GM18519 (cell line): ENCODE measurements at regions not wholly inside any gene's neighbourhood (a gene's known extent, or its start where the extent isn't known, plus 50 kb on each side); places are given as distances from the start of the nearest gene placed in this dataset.
"Not testable (repeated sequence)": the region's sequence is repeated elsewhere in the genome, so short reads cannot be mapped to it uniquely, and the experiment has no call there.

Source experiments
- ATAC-seq: cut with Tn5 transposase; IDR thresholded peaks from one replicate; pipeline ENCODE4 v1.9.1; 2021; ENCODE audit warnings: mild to moderate bottlenecking, moderate library complexity; ENCODE audit not compliant: unreplicated experiment, low FRiP score

GRCh38 chr1:185681034-185681633, 53.1 kb upstream of the HMCN1 start:
- ATAC-seq: no peak

- no peak for ATAC-seq
These were observed 53.7 kb upstream of the HMCN1 start for GRCh38 chr1:185680453-185680852.

GRCh38 chr1:185679220-185679619, 55.0 kb upstream of the HMCN1 start:
- ATAC-seq: no peak

GRCh38 chr1:185676969-185677368, 57.2 kb upstream of the HMCN1 start:
- ATAC-seq: no peak

GRCh38 chr1:185674201-185674600, 60.0 kb upstream of the HMCN1 start:
- peak; percentile 57 for ATAC-seq

- ATAC-seq: no peak
These were observed 61.4 kb upstream of the HMCN1 start for GRCh38 chr1:185672719-185673360.

- ATAC-seq: no peak
These were observed 64.0 kb upstream of the HMCN1 start for GRCh38 chr1:185670187-185670627.

GRCh38 chr1:185668013-185668412, 66.2 kb upstream of the HMCN1 start:
- ATAC-seq: no peak

- ATAC-seq: no peak
These were observed 67.6 kb upstream of the HMCN1 start for GRCh38 chr1:185666582-185666981.

- ATAC-seq: no peak
These were observed 70.4 kb upstream of the HMCN1 start for GRCh38 chr1:185663771-185664296.

GRCh38 chr1:185663332-185663731, 70.9 kb upstream of the HMCN1 start:
- ATAC-seq: no peak

- ATAC-seq: no peak
These were observed 72.2 kb upstream of the HMCN1 start for GRCh38 chr1:185661971-185662370.

GRCh38 chr1:185656663-185657062, 77.5 kb upstream of the HMCN1 start:
- ATAC-seq: no peak

- no peak for ATAC-seq
These were observed 79.3 kb upstream of the HMCN1 start for GRCh38 chr1:185654952-185655314.

GRCh38 chr1:185654199-185654951, 79.8 kb upstream of the HMCN1 start:
- no peak for ATAC-seq

- ATAC-seq: no peak
These were observed 80.6 kb upstream of the HMCN1 start for GRCh38 chr1:185653615-185654014.

GRCh38 chr1:185652348-185652747, 81.8 kb upstream of the HMCN1 start:
- ATAC-seq: no peak

- ATAC-seq: no peak
These were observed 83.5 kb upstream of the HMCN1 start for GRCh38 chr1:185650602-185651230.

- ATAC-seq: no peak
These were observed 85.2 kb upstream of the HMCN1 start for GRCh38 chr1:185648858-185649589.

GRCh38 chr1:185647597-185648267, 86.5 kb upstream of the HMCN1 start:
- not testable (repeated sequence) for ATAC-seq
